HG02884 (cell line): ENCODE measurements at regions not wholly inside any gene's neighbourhood (a gene's known extent, or its start where the extent isn't known, plus 50 kb on each side); places are given as distances from the start of the nearest gene placed in this dataset.

Experiments used
- ATAC-seq: cut with Tn5 transposase; IDR thresholded peaks from one replicate; pipeline ENCODE4 v1.9.1; 2021; ENCODE audit warnings: mild to moderate bottlenecking, moderate library complexity; ENCODE audit not compliant: unreplicated experiment

- no peak for ATAC-seq
Measured at GRCh38 chr11:98835335-98835734, 185.4 kb upstream of the CNTN5 start.

- ATAC-seq, result no peak
Measured at GRCh38 chr11:98836156-98836555, 184.6 kb upstream of the CNTN5 start.

DNA sequence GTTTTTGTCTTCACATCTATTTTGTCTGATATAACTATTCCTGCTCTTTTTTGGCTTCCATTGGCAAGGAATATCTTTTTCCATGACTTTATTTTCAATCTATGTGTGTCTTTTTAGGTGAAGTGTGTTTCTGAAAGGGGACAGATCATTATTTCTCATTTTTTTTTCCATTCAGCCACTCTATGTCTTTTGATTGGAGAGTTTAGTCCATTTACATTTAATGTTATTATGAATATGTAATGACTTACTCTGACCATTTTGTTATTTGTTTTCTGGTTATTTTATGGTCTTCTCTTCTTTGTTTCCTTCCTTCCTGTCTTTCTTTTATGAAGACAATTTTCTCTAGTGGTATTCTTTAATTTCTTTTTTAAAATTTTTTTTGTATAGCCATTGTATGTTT lies 178.6 kb upstream of the CNTN5 start:
- no peak for ATAC-seq

DNA sequence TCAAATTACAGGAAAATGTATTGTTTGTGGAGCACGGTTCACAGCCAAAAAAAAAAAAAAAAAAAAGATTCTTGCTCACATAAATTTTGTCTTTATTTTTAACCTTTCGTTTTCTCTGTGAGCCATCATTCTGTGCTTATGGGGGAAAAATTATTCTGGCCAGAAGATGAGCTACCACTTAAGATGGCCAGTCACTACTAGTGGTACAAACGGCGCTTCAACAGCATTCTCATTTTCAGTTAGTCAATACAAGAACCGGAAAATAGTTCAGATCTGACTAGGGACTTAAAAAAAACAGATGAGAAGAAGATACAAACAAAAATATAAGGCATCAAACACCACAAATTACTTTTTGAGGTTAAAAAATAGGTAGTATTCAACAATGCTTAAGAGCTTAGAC lies 158.6 kb upstream of the CNTN5 start:
- no peak for ATAC-seq

- no peak for ATAC-seq
Measured at GRCh38 chr11:98871690-98872089, 149.1 kb upstream of the CNTN5 start.

DNA sequence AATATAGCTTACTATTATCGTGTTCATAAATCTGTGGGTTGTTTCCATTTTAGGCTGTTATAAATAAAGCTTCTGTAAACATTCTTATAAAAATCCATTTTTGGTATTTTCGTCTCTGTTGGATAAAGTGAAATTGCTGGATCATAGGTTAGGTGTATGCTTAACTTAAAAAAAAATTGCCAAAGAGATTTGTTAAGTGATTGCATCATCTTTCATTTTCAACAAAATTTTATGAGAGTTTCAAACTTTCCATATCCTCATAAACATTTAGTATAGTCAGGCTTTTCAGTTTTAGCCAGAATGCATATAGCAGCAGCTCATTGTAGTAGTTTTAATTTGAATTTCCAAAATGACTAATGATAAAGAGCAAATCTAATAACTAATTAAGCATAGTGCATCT lies 146.7 kb upstream of the CNTN5 start:
- ATAC-seq, result no peak

DNA sequence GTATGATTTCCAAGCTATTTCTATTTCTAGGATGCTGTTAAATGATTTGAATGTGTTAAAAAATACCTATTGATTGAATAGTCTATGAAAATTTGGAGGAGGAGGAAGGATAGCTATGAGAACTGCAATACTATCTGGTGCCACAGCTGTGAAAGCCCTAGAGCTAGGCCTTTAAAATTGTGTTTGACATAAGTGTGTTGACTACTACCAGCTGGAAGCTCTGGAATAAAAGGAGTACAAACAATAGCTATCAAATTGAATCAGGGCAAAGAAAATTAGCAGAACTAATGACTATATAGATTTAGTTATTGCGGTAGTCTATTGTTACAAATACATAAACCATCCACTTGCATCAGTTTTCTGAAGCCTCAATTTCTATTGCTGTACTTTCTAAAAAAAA lies 124.8 kb upstream of the CNTN5 start:
- ATAC-seq, result no peak

DNA sequence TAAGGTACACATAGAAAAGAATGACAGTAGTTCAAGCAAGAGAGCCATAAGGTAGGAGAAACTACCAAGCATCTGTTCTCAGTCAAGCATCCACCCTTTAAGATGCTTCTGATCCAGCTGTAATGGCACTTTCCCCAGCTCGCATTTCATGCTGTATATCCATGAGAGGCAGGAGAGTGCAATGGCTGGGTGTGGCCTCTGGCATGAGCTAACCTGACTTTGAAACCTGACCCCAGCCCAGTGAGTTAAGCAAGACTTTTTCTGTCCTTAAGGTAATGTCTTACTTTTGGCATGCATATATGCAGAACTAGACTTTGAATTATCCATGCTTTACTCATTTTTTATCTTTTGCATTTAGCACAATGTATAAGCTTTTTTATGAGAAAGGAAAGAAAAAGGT lies 79.8 kb upstream of the CNTN5 start:
- no peak for ATAC-seq

DNA sequence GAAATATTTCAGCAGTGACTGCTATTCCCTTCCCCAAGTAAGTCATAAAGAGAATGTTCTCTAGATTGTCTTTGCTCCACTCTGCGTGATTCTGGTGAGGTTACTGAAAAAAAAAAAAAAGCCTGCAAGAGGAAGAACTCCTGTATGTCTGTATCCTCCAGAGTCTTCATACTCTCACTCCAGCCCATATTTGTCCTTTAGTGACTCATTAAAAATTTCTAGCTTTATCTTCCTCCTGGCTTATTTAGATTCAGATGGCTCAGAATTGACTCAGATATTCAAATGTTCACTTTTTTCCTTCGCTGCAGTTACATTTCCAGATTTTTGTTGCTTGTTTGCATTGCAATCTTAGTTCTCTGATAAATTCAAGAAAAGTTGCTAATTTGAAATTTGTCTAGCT lies 76.3 kb upstream of the CNTN5 start:
- ATAC-seq, result no peak

DNA sequence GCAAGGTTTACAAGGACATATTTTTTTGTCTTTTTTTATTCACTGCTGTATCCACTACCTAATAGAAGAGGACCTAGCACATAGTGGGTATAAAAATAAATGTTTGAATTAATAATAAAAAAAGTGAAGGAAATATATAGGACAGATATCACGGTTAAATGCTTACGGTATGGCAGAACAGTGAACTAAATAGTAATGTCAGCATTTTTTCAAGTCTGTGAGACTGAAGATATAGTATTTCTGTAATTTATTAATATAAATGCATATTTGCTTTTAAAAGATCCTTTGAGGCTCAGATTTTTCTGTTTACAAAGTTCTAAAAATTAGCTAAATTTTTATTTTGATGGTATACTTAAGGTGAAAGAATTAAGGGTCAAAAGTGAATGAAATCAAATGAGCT lies 68.6 kb upstream of the CNTN5 start:
- ATAC-seq, result no peak

- no peak for ATAC-seq
Measured at GRCh38 chr11:98955551-98955950, 65.2 kb upstream of the CNTN5 start.

- no peak for ATAC-seq
Measured at GRCh38 chr11:98964146-98964545, 56.6 kb upstream of the CNTN5 start.

- no peak for ATAC-seq
Measured at GRCh38 chr11:98965358-98965757, 55.4 kb upstream of the CNTN5 start.

DNA sequence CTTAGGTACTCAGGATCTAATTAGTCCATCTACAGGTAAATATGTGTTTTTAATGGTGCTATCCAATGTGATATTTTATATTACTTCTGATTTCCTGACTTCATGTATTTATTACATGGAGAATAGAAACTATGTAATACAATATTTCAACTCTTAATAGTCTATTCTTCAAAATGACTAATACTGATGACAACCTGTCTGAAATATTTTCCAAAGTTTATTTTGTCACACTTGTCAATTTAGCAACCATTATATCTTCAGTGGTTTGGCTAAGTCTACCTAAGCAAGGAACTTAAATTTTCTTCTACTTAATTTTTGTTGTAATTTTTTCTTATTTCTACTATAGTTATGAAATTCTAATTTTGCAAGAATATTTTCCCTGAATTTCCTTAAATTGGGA lies 55.0 kb upstream of the CNTN5 start:
- no peak for ATAC-seq

DNA sequence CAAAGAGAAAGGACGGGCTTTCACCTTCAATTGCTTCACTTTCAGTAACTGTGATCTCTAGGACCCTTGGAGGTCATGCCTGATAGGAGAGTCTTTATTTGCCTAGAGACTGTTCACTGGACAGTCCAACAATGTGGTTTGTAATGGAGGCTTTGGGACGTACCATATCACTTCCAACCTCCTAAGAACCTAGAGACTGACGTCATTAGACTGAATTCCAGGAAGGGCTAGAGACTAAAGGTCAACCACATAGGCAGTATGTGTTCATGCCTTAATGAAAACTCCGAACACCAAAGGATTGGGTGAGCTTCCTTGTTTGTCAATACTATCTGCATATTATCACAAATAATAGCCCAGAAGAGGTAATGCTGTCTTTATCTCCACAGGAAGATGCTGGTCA lies 53.7 kb upstream of the CNTN5 start:
- no peak for ATAC-seq
